Uterus (tissue), 3 donors: ENCODE measurements at regions not wholly inside any gene's neighbourhood (a gene's known extent, or its start where the extent isn't known, plus 50 kb on each side); places are given as distances from the start of the nearest gene placed in this dataset.

Source experiments
- DNase-seq, 2 donors: peaks; one replicate each; pipeline ENCODE4 v3.0.0-alpha.2; 2019 to 2020
- H3K27ac ChIP-seq, 2 donors: fragments of 200-600 bp; sonication (generic); 1 replicate in 1 of 2; 2 replicates in 1 of 2; pipeline ENCODE4 v1.5.1; 2016 to 2018
- H3K27me3 ChIP-seq, 2 donors: fragments of 200-600 bp; sonication (generic); one replicate each; pipeline ENCODE4 v1.5.1; 2018 to 2019; ENCODE audit warnings: control low read depth in 1 of 2
- H3K36me3 ChIP-seq, 2 donors: fragments of 200-600 bp; sonication (generic); one replicate each; pipeline ENCODE4 v1.5.1; 2019; ENCODE audit warnings: control low read depth in 1 of 2
- H3K4me1 ChIP-seq, 2 donors: fragments of 200-600 bp; sonication (generic); one replicate each; pipeline ENCODE4 v1.5.1; 2018 to 2019; ENCODE audit warnings: control low read depth in 1 of 2
- H3K4me3 ChIP-seq, 2 donors: fragments of 200-600 bp; sonication (generic); 1 replicate in 1 of 2; 2 replicates in 1 of 2; pipeline ENCODE4 v1.5.1; 2018 to 2019; ENCODE audit warnings: mild to moderate bottlenecking in 1 of 2
- H3K9me3 ChIP-seq, 2 donors: fragments of 200-600 bp; sonication (generic); one replicate each; pipeline ENCODE4 v1.5.1; 2019; ENCODE audit warnings: control low read depth in 1 of 2
- POLR2A ChIP-seq, 2 donors: fragments of 450-650 bp; IDR thresholded peaks; one replicate each; pipeline ENCODE4 v1.6.1; 2016; ENCODE audit warnings: antibody characterized with exemption in 2 of 2, mild to moderate bottlenecking in 1 of 2, moderate library complexity in 1 of 2
- intact Hi-C: fragments of 100-400 bp; cut with DNase I; formaldehyde crosslinking; loops from one replicate; pipeline ENCODE4 v1.15.1; 2023; ENCODE audit warnings: low total_unique reads
- TF ChIP-seq, protein P1 (sequence below), 4 experiments: fragments of 200-600 bp in 2 of 4; fragments of 450-650 bp in 2 of 4; sonication (generic) in 2 of 4; IDR thresholded peaks; one replicate each; pipeline ENCODE4 v1.5.1; 2016 to 2019; ENCODE audit warnings: antibody characterized with exemption in 4 of 4, mild to moderate bottlenecking in 2 of 4, moderate library complexity in 1 of 4
- donor health status: DM: yes; HTN: yes; CAD: no.

DNA sequence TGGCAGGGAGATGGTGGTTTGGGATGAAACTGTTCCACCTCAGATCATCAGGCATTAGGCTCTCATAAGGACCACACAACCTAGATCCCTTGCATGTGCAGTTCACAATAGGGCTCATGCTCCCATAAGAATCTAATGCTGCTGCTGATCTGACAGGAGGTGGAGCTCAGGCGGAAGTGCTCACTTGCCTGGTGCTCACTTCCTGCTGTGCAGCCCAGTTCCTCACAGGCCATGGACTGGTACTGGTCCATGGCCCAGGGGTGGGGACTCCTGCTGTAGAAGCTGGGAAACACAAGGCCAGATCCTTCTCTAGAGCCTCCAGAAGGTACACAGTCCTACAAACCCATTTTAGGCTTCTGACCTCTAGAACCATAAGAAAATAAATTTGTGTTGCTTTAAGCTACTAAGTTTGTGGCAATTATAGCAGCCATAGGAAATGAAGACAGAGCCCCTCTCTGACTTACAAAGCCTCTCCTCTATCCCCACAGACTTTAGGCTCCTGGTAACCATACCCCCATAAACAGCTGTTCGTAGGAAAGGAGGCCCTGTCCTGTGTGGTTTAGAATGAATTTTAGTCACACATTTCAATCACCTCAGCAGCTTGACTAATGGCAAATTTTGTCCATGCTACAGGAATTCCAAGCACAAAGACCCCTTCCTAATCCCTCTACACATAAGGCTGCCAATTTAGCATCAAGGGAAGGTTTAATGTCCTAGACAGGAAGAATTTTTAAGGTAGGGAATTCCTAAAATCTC, 206.1 kb upstream of the PHYHIPL start:
- TF ChIP-seq, protein P1, sequence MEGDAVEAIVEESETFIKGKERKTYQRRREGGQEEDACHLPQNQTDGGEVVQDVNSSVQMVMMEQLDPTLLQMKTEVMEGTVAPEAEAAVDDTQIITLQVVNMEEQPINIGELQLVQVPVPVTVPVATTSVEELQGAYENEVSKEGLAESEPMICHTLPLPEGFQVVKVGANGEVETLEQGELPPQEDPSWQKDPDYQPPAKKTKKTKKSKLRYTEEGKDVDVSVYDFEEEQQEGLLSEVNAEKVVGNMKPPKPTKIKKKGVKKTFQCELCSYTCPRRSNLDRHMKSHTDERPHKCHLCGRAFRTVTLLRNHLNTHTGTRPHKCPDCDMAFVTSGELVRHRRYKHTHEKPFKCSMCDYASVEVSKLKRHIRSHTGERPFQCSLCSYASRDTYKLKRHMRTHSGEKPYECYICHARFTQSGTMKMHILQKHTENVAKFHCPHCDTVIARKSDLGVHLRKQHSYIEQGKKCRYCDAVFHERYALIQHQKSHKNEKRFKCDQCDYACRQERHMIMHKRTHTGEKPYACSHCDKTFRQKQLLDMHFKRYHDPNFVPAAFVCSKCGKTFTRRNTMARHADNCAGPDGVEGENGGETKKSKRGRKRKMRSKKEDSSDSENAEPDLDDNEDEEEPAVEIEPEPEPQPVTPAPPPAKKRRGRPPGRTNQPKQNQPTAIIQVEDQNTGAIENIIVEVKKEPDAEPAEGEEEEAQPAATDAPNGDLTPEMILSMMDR (IDR thresholded peaks at IDR 0.05), result no peak
- no peak for TF ChIP-seq POLR2A (IDR thresholded peaks at IDR 0.05)
- no peak overlapping the region for H3K4me3 ChIP-seq
- intact Hi-C loops, result no loop called here

DNA sequence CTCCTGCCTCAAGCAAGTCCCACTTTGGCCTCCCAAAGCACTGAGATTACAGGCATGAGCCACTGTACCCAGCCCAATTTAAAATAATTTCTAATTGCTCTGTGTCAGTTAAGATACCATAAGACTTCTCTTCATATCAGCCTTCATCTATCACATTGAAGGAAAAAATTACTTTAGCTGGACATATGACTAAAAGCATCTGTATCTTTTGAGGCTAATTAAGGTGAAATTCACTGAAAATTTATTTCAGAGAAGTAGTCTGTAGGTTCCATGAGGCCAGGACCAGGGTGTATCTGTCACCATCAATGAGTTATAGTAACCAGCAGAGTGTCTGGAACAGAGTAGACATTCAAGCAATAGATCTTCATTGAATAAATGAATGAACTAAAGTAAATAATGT, 205.2 kb upstream of the PHYHIPL start:
- Histone ChIP-seq H3K4me1 (no peaks in the 10 kb centered on the region), H3K36me3 (no peaks in the 10 kb centered on the region), H3K4me3 (no peak overlapping the region), H3K27me3 (no peaks in the 10 kb centered on the region), H3K9me3 (no peaks in the 10 kb centered on the region), H3K27ac (no peak overlapping the region)
- TF ChIP-seq, protein P1 (IDR thresholded peaks at IDR 0.05), result no peak
- TF ChIP-seq POLR2A (IDR thresholded peaks at IDR 0.05), result no peak
- intact Hi-C loops, result no loop called here
- DNase-seq, result no peak

More for the DNA sequence above, 206.1 kb upstream of the PHYHIPL start:
- Histone ChIP-seq H3K36me3 (no peaks in the 10 kb centered on the region), H3K27me3 (no peaks in the 10 kb centered on the region), H3K4me1 (no peaks in the 10 kb centered on the region), H3K27ac (no peak overlapping the region), H3K9me3 (no peaks in the 10 kb centered on the region)
- DNase-seq, result no peak

DNA sequence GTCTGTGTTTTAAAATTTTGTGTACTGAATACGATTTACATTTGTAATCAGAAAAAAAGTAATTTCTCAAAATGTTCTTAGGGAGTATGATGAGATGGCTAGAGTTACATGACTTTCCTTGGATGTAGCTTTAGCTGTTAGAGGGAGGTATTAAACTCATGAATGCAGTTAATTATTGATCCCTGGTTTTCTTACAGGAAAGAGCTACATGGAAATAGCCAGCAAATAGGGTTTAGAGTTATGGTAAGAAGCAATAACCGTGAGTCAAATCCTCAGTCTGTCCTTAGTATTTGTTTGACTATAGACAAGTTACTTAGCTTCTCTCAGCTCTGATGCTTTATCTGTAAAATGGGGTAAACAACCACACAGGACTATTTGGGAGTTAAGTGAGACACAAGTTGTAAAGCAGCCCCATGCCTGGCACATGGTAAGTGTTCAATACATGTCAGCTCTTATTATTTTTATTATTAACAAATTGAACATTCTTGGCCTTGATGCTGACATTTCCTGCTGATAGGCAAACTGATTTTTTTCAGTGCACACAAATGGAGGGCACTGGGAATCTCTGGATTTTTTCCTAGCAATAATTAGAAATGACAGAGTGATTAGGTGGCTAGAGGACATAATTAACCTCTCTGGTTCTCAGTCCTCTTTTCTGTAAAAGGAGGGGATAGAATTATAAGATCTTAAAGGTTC, 204.5 kb upstream of the PHYHIPL start:
- H3K36me3 ChIP-seq, result no peaks in the 10 kb centered on the region
- no peaks in the 10 kb centered on the region for H3K27me3 ChIP-seq
- H3K4me1 ChIP-seq, result no peaks in the 10 kb centered on the region
- H3K4me3 ChIP-seq, result no peak overlapping the region
- TF ChIP-seq POLR2A (IDR thresholded peaks at IDR 0.05), result no peak
- TF ChIP-seq, protein P1 (IDR thresholded peaks at IDR 0.05), result no peak
- H3K9me3 ChIP-seq, result no peaks in the 10 kb centered on the region
- no peak overlapping the region for H3K27ac ChIP-seq
- no peak for DNase-seq
- intact Hi-C loops, result no loop called here

DNA sequence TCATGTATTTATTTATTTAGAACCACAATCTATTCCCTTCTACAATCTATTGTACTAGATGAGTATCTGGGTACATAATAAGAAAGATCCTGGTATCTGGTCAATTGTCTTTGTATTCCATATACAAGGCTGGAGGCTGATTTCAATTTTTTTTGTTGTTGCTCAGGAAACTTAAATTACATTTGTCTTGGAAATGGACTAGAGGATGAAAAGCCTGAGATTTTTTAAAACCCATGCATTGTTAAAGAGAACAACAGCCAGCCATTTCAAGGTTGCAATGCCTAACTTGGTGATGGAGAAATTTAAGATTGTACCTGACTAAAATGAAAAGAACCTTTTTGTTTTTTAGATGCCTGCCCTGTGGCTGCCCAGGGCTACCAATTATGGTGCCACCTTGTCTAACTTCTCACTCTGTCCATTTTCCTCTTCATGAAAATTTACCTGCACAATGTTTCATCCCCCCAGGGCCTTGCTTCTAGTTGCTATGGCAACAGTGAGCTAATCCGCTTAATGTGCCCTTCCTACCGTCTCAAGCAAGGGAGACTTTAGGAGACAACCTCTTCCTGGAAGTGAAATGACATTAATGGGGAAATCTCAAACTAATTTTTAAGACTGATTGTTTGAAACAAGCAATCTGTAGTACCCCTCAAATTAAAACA, 203.7 kb upstream of the PHYHIPL start:
- intact Hi-C loops, result no loop called here
- no peak overlapping the region for H3K4me3 ChIP-seq
- H3K9me3 ChIP-seq, result no peaks in the 10 kb centered on the region
- H3K4me1 ChIP-seq, result no peaks in the 10 kb centered on the region
- TF ChIP-seq, protein P1 (IDR thresholded peaks at IDR 0.05), result no peak
- TF ChIP-seq POLR2A (IDR thresholded peaks at IDR 0.05), result no peak
- no peaks in the 10 kb centered on the region for H3K36me3 ChIP-seq
- H3K27me3 ChIP-seq, result no peaks in the 10 kb centered on the region
- no peak for DNase-seq
- H3K27ac ChIP-seq, result no peak overlapping the region

DNA sequence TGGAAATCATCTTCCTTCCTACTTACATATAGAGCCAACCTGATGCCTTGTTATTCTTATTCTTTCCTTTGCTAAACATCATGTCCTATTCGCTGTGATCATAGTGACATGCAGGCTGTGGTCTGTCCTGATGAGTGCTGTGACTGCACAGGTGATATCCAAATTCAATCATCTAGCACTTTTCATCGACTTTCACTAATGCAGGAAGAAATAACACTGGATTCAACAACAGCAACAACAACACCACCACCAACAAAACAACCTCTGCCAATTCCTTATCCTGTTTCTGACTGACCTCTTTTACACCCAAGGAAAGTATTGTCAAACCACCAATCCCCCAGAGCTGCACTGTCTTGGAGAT, 203.2 kb upstream of the PHYHIPL start:
- intact Hi-C loops, result no loop called here
- no peak overlapping the region for H3K27ac ChIP-seq
- H3K27me3 ChIP-seq, result no peaks in the 10 kb centered on the region
- no peaks in the 10 kb centered on the region for H3K9me3 ChIP-seq
- no peak for DNase-seq
- H3K36me3 ChIP-seq, result no peaks in the 10 kb centered on the region
- TF ChIP-seq POLR2A (IDR thresholded peaks at IDR 0.05), result no peak
- TF ChIP-seq, protein P1 (IDR thresholded peaks at IDR 0.05), result no peak
- no peaks in the 10 kb centered on the region for H3K4me1 ChIP-seq
- no peak overlapping the region for H3K4me3 ChIP-seq
